ENCODE measurements at regions not wholly inside any gene's neighbourhood (a gene's known extent, or its start where the extent isn't known, plus 50 kb on each side); places are given as distances from the start of the nearest gene placed in this dataset.

DNA sequence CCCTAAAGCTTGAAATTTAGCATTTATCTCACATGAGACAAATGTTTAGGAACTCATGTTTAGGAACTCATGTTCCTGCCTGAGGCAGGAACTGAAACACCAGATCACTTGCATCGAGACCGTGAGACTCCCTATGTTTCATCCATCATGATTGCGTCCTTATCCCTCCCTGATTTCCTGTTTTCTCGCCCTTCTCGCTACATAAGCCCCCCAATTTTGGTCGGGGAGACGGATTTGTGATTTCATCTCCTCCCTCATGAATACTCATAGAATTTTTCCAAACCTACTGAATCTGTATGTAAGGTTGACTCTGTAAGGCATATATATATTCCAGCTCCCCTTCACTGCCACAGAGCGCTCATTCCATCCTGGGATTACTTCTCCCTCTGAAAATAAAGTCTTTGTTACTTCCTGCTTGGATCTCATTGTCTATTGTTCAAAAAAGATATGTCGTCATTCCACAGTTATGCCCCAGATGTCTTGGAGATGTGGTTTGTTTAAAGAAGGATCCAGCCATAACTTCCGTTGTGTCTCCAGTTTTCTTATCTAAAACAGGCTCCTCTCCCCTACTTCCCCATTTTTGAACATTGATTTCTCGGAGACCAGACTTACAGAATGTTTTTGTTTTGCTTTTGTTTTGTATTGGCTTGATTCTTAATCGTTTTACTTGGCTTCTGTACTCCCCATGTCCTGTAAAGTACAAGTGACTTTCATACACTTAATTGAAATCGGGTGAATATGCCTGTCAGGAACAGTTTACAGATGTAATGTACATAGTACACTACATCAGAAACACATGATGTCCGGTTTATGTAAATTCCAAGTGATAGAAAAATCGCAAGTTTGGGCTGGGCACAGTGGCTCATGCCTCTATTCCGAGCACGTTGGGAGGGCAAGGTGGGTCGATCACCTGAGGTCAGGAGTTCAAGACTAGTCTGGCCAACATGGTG, 118.7 kb downstream of the HFE start:
- Histone ChIP-seq H3K9ac (ENCODE audit: low read length) (peak overlapping the region; percentile 84), H2AFZ (ENCODE audit: insufficient read depth, low read depth, low read length, poor library complexity, severe bottlenecking) (peak overlapping the region; percentile 64), H3K4me3 (ENCODE audit: control extremely low read depth in 1 of 5, extremely low read depth in 1 of 5, insufficient read depth in 1 of 5, low read depth in 2 of 5, low read length in 4 of 5) (peak overlapping the region; percentile 76 to 94 (median 81)), H3K79me2 (ENCODE audit: control insufficient read depth, insufficient read depth, low read length) (no peaks in the 10 kb centered on the region), H3K36me3 (replicated peaks in 1 of 2; ENCODE audit: control extremely low read depth in 1 of 2, control insufficient read depth in 1 of 2, extremely low read depth in 1 of 2, insufficient read depth in 2 of 2, low read length in 1 of 2) (no peaks in the 10 kb centered on the region), H3K27ac (ENCODE audit: low read length in 2 of 2) (peak overlapping the region; percentile 88 to 96), H3K4me2 (replicated peaks; ENCODE audit: low read depth, low read length, poor library complexity, severe bottlenecking) (peak overlapping the region; percentile 79), H4K20me1 (ENCODE audit: control insufficient read depth, insufficient read depth, low read length, poor library complexity, severe bottlenecking) (no peaks in the 10 kb centered on the region), H3K27me3 (replicated peaks in 1 of 4; ENCODE audit: control extremely low read depth in 1 of 4, control insufficient read depth in 3 of 4, insufficient read depth in 4 of 4, low read length in 3 of 4) (no peaks in the 10 kb centered on the region), H3K9me3 (ENCODE audit: control extremely low read depth in 1 of 3, control insufficient read depth in 2 of 3, insufficient read depth in 1 of 3, low read length in 2 of 3) (peaks cover 0 to 15% (median 0%) of the 10 kb centered on the region in 3 donors), H3K4me1 (ENCODE audit: control insufficient read depth in 2 of 2, insufficient read depth in 2 of 2, low read length in 2 of 2) (peaks cover 19 to 30% of the 10 kb centered on the region in 2 donors)
- CTCF ChIA-PET: interaction anchor here (0.9 to 2.3 kb wide), 6 partner anchors 9 to 67 kb away, joined by 3 to 22 read pairs (median 6); a partner anchor contains a TSS
- intact Hi-C loops (cut with micrococcal nuclease): loop anchor here (1.0 to 2.0 kb wide), 7 partner anchors 17 to 927 kb away; a partner anchor contains a TSS
- 0% methylated on average over 7 of the region's 18 CpGs for WGBS (ENCODE audit: insufficient coverage)
- POLR2A ChIA-PET: interaction anchor here (0.7 to 5.8 kb wide), 17 partner anchors 9 to 1632 kb away, joined by 3 to 96 read pairs (median 6); a partner anchor contains a TSS
- no peak for TF ChIP-seq EZH2 (IDR thresholded peaks at IDR 0.05; ENCODE audit: borderline replicate concordance, insufficient read depth, low read depth, low read length, poor library complexity, severe bottlenecking)
- TF ChIP-seq, protein P1, sequence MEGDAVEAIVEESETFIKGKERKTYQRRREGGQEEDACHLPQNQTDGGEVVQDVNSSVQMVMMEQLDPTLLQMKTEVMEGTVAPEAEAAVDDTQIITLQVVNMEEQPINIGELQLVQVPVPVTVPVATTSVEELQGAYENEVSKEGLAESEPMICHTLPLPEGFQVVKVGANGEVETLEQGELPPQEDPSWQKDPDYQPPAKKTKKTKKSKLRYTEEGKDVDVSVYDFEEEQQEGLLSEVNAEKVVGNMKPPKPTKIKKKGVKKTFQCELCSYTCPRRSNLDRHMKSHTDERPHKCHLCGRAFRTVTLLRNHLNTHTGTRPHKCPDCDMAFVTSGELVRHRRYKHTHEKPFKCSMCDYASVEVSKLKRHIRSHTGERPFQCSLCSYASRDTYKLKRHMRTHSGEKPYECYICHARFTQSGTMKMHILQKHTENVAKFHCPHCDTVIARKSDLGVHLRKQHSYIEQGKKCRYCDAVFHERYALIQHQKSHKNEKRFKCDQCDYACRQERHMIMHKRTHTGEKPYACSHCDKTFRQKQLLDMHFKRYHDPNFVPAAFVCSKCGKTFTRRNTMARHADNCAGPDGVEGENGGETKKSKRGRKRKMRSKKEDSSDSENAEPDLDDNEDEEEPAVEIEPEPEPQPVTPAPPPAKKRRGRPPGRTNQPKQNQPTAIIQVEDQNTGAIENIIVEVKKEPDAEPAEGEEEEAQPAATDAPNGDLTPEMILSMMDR (IDR thresholded peaks at IDR 0.05): no peak
- DNase-seq (peak; percentile 83), ATAC-seq (ENCODE audit: low read depth) (no peak)
- Mint-ChIP-seq H3K4me1 (peaks cover 21% of the 10 kb centered on the region), H3K27me3 (no peaks in the 10 kb centered on the region), H3K9me3 (ENCODE audit: insufficient read depth) (peaks cover 3% of the 10 kb centered on the region), H3K27ac (no peak overlapping the region), H3K4me3 (no peak overlapping the region)

Measured in B cell (primary cell).